HepG2 (cell line): ENCODE measurements at regions not wholly inside any gene's neighbourhood (a gene's known extent, or its start where the extent isn't known, plus 50 kb on each side); places are given as distances from the start of the nearest gene placed in this dataset.

Source experiments
- ATAC-seq: fragments of 200-7000 bp; cut with Tn5 transposase; 3 replicates; pipeline ENCODE4 v1.9.1; 2020; ENCODE audit warnings: mild to moderate bottlenecking, moderate library complexity
- BruUV-seq: library from RNA; stranded (reverse); fragments of 400-500 nt; replicated peaks from 2 replicates; lab custom pipeline; 2021; lab: Mats Ljungman, UMichigan
- CTCF ChIA-PET: fragments of 300-600 bp; formaldehyde crosslinking; extraction: SDS; loops from one replicate; lab custom pipeline; 2021; ENCODE audit warnings: low total read pairs, inconsistent platforms, low intra/inter-chr PET ratio; lab: Yijun Ruan, JAX
- POLR2A ChIA-PET: fragments of 350-600 bp; sonication (Branson Sonifier 250); formaldehyde crosslinking; loops from one replicate; lab custom pipeline; 2020; ENCODE audit warnings: antibody characterized with exemption, inconsistent platforms; lab: Yijun Ruan, JAX
- DNase-seq: peaks from one replicate; pipeline ENCODE4 v3.0.0-alpha.2; 2015; ENCODE audit warnings: low spot score
- FAIRE-seq: peaks from 3 replicates; lab custom pipeline; 2011; peaks lifted over from hg19 to GRCh38; lab: Jason Lieb, UNC
- H2AFZ ChIP-seq: one replicate; pipeline ENCODE4 v1.6.1; 2011; ENCODE audit warnings: low read length, inconsistent platforms
- H3K27ac ChIP-seq: fragments of 300-600 bp; 3 replicates; pipeline ENCODE4 v1.8.0; 2011; ENCODE audit warnings: mixed run types, mild to moderate bottlenecking, mixed read lengths, low read length, inconsistent platforms; ENCODE audit not compliant: insufficient read depth; ENCODE audit errors: extremely low read length
- H3K27me3 ChIP-seq, 2 experiments: fragments of 200-600 bp in 1 of 2; 2 replicates in 1 of 2; 3 replicates in 1 of 2; pipeline versions ENCODE4 v1.6.0 to v1.8.0; 2011; ENCODE audit warnings: low read length in 2 of 2, mild to moderate bottlenecking in 2 of 2, moderate library complexity in 2 of 2, inconsistent platforms in 1 of 2; ENCODE audit not compliant: insufficient read depth in 2 of 2, control insufficient read depth in 1 of 2
- H3K36me3 ChIP-seq, 2 experiments: fragments of 200-600 bp in 1 of 2; replicated peaks in 1 of 2; 2 replicates in 1 of 2; 3 replicates in 1 of 2; pipeline versions ENCODE4 v1.5.1 to v1.8.0; 2011; ENCODE audit warnings: low read length in 2 of 2, inconsistent platforms in 1 of 2; ENCODE audit not compliant: insufficient read depth in 2 of 2, control insufficient read depth in 1 of 2
- H3K4me1 ChIP-seq: 2 replicates; pipeline ENCODE4 v1.5.1; 2012; ENCODE audit warnings: low read length, inconsistent platforms; ENCODE audit not compliant: insufficient read depth
- H3K4me2 ChIP-seq: 2 replicates; pipeline ENCODE4 v1.6.0; 2011; ENCODE audit warnings: low read depth, low read length, inconsistent platforms
- H3K4me3 ChIP-seq, 3 experiments: fragments of 200-600 bp in 1 of 3; sonication (generic), shearing (Covaris generic) in 1 of 3; replicated peaks in 1 of 3; 2 replicates each; pipeline ENCODE4 v1.5.1; 2011 to 2016; ENCODE audit warnings: low read length in 3 of 3, inconsistent platforms in 2 of 3, low read depth in 2 of 3, mild to moderate bottlenecking in 2 of 3, control low read depth in 1 of 3, mixed read lengths in 1 of 3; ENCODE audit not compliant: insufficient read depth in 1 of 3
- H3K79me2 ChIP-seq: one replicate; pipeline ENCODE4 v1.6.1; 2011; ENCODE audit warnings: low read length, inconsistent platforms; ENCODE audit not compliant: insufficient read depth
- H3K9ac ChIP-seq: 2 replicates; pipeline ENCODE4 v1.6.0; 2011; ENCODE audit warnings: mild to moderate bottlenecking, low read depth, low read length, inconsistent platforms; ENCODE audit not compliant: insufficient read depth
- H3K9me3 ChIP-seq: 2 replicates; pipeline ENCODE4 v1.5.1; 2012; ENCODE audit warnings: mild to moderate bottlenecking, low read length
- H4K20me1 ChIP-seq: 2 replicates; pipeline ENCODE4 v1.6.0; 2011; ENCODE audit warnings: inconsistent platforms, mild to moderate bottlenecking, low read length, moderate library complexity; ENCODE audit not compliant: insufficient read depth
- ATF7 ChIP-seq, 2 experiments: fragments of 450-650 bp in 1 of 2; sonication (generic) in 1 of 2; formaldehyde crosslinking in 1 of 2; IDR thresholded peaks; 2 replicates each; pipeline versions ENCODE4 v1.4.0 to v1.6.1; 2016 to 2020; ENCODE audit warnings: antibody characterized with exemption in 1 of 2, mild to moderate bottlenecking in 1 of 2, missing genetic modification reagents in 1 of 2
- EP300 ChIP-seq, 3 experiments: sonication (generic) in 1 of 3; formaldehyde crosslinking in 1 of 3; IDR thresholded peaks; 2 replicates each; pipeline versions ENCODE4 v1.5.1 to v1.6.1; 2011 to 2020; ENCODE audit warnings: low read depth in 2 of 3, low read length in 2 of 3, borderline replicate concordance in 1 of 3, improper control_type of control experiment in 1 of 3, mild to moderate bottlenecking in 1 of 3, missing genetic modification reagents in 1 of 3, moderate library complexity in 1 of 3
- FOSL2 ChIP-seq: sonication (generic); formaldehyde crosslinking; IDR thresholded peaks from 2 replicates; pipeline ENCODE4 v1.4.0; 2020; ENCODE audit warnings: missing genetic modification reagents
- HNRNPL ChIP-seq: fragments of 200-400 bp; formaldehyde crosslinking; IDR thresholded peaks from 2 replicates; pipeline ENCODE4 v1.6.1; 2017; ENCODE audit warnings: mild to moderate bottlenecking, low read depth, low read length
- NFIB ChIP-seq: sonication (generic); formaldehyde crosslinking; IDR thresholded peaks from 2 replicates; pipeline ENCODE4 v1.9.0; 2021; ENCODE audit warnings: missing genetic modification reagents, mild to moderate bottlenecking, borderline replicate concordance
- POGK ChIP-seq: sonication (generic); formaldehyde crosslinking; conservative IDR thresholded peaks from 2 replicates; pipeline ENCODE4 v1.8.0; 2022; ENCODE audit warnings: mild to moderate bottlenecking, moderate library complexity, missing genetic modification reagents
- POLR2AphosphoS2 ChIP-seq: IDR thresholded peaks from 2 replicates; pipeline ENCODE4 v1.6.1; 2011; ENCODE audit warnings: low read depth, low read length, improper control_type of control experiment
- STAT5B ChIP-seq: sonication (generic); formaldehyde crosslinking; IDR thresholded peaks from 2 replicates; pipeline ENCODE4 v1.4.0; 2020; ENCODE audit warnings: missing genetic modification reagents
- XBP1 ChIP-seq: sonication (generic); formaldehyde crosslinking; IDR thresholded peaks from 2 replicates; pipeline ENCODE4 v1.5.0; 2020; ENCODE audit warnings: missing genetic modification reagents
- ZNF143 ChIP-seq: sonication (generic); formaldehyde crosslinking; IDR thresholded peaks from 2 replicates; pipeline ENCODE4 v1.4.0; 2020; ENCODE audit warnings: missing genetic modification reagents
- ZNF260 ChIP-seq: sonication (generic); formaldehyde crosslinking; IDR thresholded peaks from 2 replicates; pipeline ENCODE4 v1.4.0; 2020; ENCODE audit warnings: missing genetic modification reagents, low read depth, mild to moderate bottlenecking, borderline replicate concordance
- ZNF367 ChIP-seq: sonication (generic); formaldehyde crosslinking; IDR thresholded peaks from 2 replicates; pipeline ENCODE4 v1.4.0; 2020; ENCODE audit warnings: missing genetic modification reagents, borderline replicate concordance
- WGBS: methylation state at CpG from one replicate; pipeline ENCODE4 v1.1.6; 2017; ENCODE audit warnings: low lambda C conversion rate; 5-methylcytosine and 5-hydroxymethylcytosine counted together
- in situ Hi-C: cut with HindIII; loops from 2 replicates; pipeline ENCODE4 v1.10.0; 2017; ENCODE audit warnings: low pct_unique_long_range_greater_than_20kb; ENCODE audit not compliant: extremely low pct_ligation_motif_present
- intact Hi-C: fragments of 100-400 bp; cut with micrococcal nuclease; formaldehyde crosslinking; loops from one replicate; pipeline ENCODE4 v1.10.0; 2022; ENCODE audit not compliant: unreplicated experiment

- 0% methylated on average over 2 of the region's 2 CpGs for WGBS
- Histone ChIP-seq H3K36me3 (no peaks in the 10 kb centered on the region), H4K20me1 (no peaks in the 10 kb centered on the region), H3K79me2 (no peaks in the 10 kb centered on the region), H3K9me3 (no peaks in the 10 kb centered on the region), H3K4me3 (no peak overlapping the region), H3K9ac (no peak overlapping the region), H3K27me3 (no peaks in the 10 kb centered on the region), H2AFZ (no peak overlapping the region), H3K4me2 (no peak overlapping the region), H3K27ac (no peak overlapping the region), H3K4me1 (no peaks in the 10 kb centered on the region)
- in situ Hi-C loops: no loop called here
- CTCF ChIA-PET: no interaction called here
- DNase-seq: no peak
- POLR2A ChIA-PET: no interaction called here
- no TSS peak for BruUV-seq
- FAIRE-seq: no peak
- ATAC-seq: no peak
- no peak for TF ChIP-seq HNRNPL
- TF ChIP-seq ATF7 (IDR thresholded peaks at IDR 0.05): no peak
- no peak for TF ChIP-seq ATF7 (CRISPR knock-in tag; IDR thresholded peaks at IDR 0.05)
- no peak for TF ChIP-seq NFIB
- TF ChIP-seq STAT5B: no peak
- TF ChIP-seq FOSL2: no peak
- no peak for TF ChIP-seq XBP1 (CRISPR knock-in tag)
- TF ChIP-seq EP300 (IDR thresholded peaks at IDR 0.05; ENCODE audit: low read depth in 2 of 2, low read length in 2 of 2): no peak
- no peak for TF ChIP-seq EP300 (CRISPR knock-in tag; IDR thresholded peaks at IDR 0.05; ENCODE audit: borderline replicate concordance)
- TF ChIP-seq ZNF367 (CRISPR knock-in tag): no peak
- TF ChIP-seq POGK (CRISPR knock-in tag): no peak
- TF ChIP-seq ZNF143 (CRISPR knock-in tag): no peak
- no peak for TF ChIP-seq POLR2AphosphoS2
- no peak for TF ChIP-seq ZNF260 (CRISPR knock-in tag)
- intact Hi-C loops: no loop called here
Measured at GRCh38 chr3:103388214-103388613, 953.4 kb downstream of the ZPLD1 start.
